DND-41 (cell line): ENCODE measurements at regions not wholly inside any gene's neighbourhood (a gene's known extent, or its start where the extent isn't known, plus 50 kb on each side); places are given as distances from the start of the nearest gene placed in this dataset.

Experiments used
- CTCF ChIP-seq: IDR thresholded peaks from 2 replicates; pipeline ENCODE4 v1.5.1; 2012; ENCODE audit warnings: borderline replicate concordance, low read length, moderate library complexity, mild to moderate bottlenecking; ENCODE audit not compliant: poor library complexity, severe bottlenecking; ENCODE audit errors: extremely low read depth
- EZH2 ChIP-seq: IDR thresholded peaks from 3 replicates; pipeline ENCODE4 v1.6.1; 2012; ENCODE audit warnings: borderline replicate concordance, low read depth, mild to moderate bottlenecking, moderate library complexity, low read length, inconsistent platforms; ENCODE audit not compliant: severe bottlenecking

- no peak for TF ChIP-seq CTCF
- no peak for TF ChIP-seq EZH2
Measured at GRCh38 chr12:73361156-73361863, 1089.1 kb downstream of the TRHDE start.
